DMS114 treated with DMSO at 0.1 percent for 48 hours (cell line): ENCODE measurements at regions not wholly inside any gene's neighbourhood (a gene's known extent, or its start where the extent isn't known, plus 50 kb on each side); places are given as distances from the start of the nearest gene placed in this dataset.

Experiments used
- DNase-seq: peaks from one replicate; lab custom pipeline; 2025; ENCODE audit not compliant: unreplicated experiment; lab: John Stamatoyannopoulos, UW

- DNase-seq = no peak
Measured at GRCh38 chr5:135236228-135236907, 162.7 kb downstream of the MACROH2A1 start.

- DNase-seq = no peak
Measured at GRCh38 chr5:135235551-135236227, 163.3 kb downstream of the MACROH2A1 start.

GRCh38 chr5:135234666-135235401, 164.2 kb downstream of the MACROH2A1 start:
- no peak for DNase-seq

GRCh38 chr5:135234242-135234641, 164.8 kb downstream of the MACROH2A1 start:
- no peak for DNase-seq

GRCh38 chr5:135233477-135233876, 165.6 kb downstream of the MACROH2A1 start:
- no peak for DNase-seq

- no peak for DNase-seq
Measured at GRCh38 chr5:135232958-135233357, 166.1 kb downstream of the MACROH2A1 start.

- DNase-seq = no peak
Measured at GRCh38 chr5:135231289-135231688, 167.7 kb downstream of the MACROH2A1 start.

- DNase-seq = no peak
Measured at GRCh38 chr5:135230251-135230925, 168.6 kb downstream of the MACROH2A1 start.

GRCh38 chr5:135229679-135230132, 169.3 kb downstream of the MACROH2A1 start:
- no peak for DNase-seq

- DNase-seq = no peak
Measured at GRCh38 chr5:135229122-135229521, 169.9 kb downstream of the MACROH2A1 start.

GRCh38 chr5:135228222-135228621, 170.8 kb downstream of the MACROH2A1 start:
- DNase-seq = no peak

- no peak for DNase-seq
Measured at GRCh38 chr5:135227064-135228022, 171.7 kb downstream of the MACROH2A1 start.

- no peak for DNase-seq
Measured at GRCh38 chr5:135225856-135226560, 173.0 kb downstream of the MACROH2A1 start.

GRCh38 chr5:135223891-135224625, 175.0 kb downstream of the MACROH2A1 start:
- DNase-seq = no peak

GRCh38 chr5:135223404-135223803, 175.6 kb downstream of the MACROH2A1 start:
- no peak for DNase-seq

- no peak for DNase-seq
Measured at GRCh38 chr5:135222771-135223170, 176.3 kb downstream of the MACROH2A1 start.

- DNase-seq = no peak
Measured at GRCh38 chr5:135222171-135222681, 176.8 kb downstream of the MACROH2A1 start.

- DNase-seq = no peak
Measured at GRCh38 chr5:135221696-135222095, 177.3 kb downstream of the MACROH2A1 start.

GRCh38 chr5:135221187-135221473, 177.9 kb downstream of the MACROH2A1 start:
- no peak for DNase-seq
